ENCODE measurements at regions not wholly inside any gene's neighbourhood (a gene's known extent, or its start where the extent isn't known, plus 50 kb on each side); places are given as distances from the start of the nearest gene placed in this dataset.

DNA sequence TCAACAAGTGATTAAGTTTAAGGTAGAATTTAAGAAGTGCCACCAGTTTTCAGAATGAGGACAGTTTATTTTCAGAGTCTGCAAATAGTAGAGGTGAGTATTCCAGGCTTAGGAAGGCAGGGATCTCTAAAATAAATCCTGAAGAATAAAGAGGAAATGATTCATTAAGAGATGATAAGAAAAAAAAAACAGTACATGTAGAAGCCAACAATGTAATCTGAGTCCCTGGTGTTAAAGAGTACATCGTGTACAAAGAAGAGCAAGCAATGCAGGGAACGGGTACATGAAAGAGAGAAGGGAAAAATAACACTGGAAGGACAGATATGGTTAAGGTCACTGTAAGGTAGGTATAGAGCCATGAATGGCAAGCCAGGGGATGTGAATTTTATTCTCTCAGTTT is 95.2 kb upstream of the FOXG1 start:
- WGBS: 43% methylated on average over 2 of the region's 2 CpGs
- Histone ChIP-seq H3K4me1 (ENCODE audit: insufficient read depth) (no peaks in the 10 kb centered on the region), H3K36me3 (ENCODE audit: insufficient read depth) (no peaks in the 10 kb centered on the region), H3K4me3 (ENCODE audit: low read depth, low read length) (no peak overlapping the region), H3K27ac (ENCODE audit: low read depth) (no peak overlapping the region)
- DNase-seq (ENCODE audit: extremely low spot score): no peak

DNA sequence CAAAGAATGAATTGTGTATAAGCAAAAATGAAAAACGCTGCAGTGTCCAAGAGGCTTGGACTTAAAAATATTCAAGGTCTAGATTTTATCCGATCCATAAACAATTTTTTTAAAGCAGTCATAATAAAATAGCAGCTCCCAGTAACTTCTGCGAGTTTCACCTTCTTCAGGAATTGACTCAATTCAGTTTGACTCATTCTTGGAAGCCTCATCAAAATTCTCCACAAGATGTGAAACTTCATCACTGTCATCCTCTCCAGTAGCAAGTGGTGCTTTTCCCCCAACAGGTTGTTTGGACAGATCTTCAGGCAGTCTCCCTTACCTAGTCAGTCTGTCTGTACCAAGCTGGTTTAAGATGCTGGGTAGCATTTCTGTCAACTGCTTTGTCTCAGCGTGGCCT is 93.5 kb upstream of the FOXG1 start:
- Histone ChIP-seq H3K27ac (ENCODE audit: low read depth) (no peak overlapping the region), H3K4me1 (ENCODE audit: insufficient read depth) (no peaks in the 10 kb centered on the region), H3K4me3 (ENCODE audit: low read depth, low read length) (no peak overlapping the region), H3K36me3 (ENCODE audit: insufficient read depth) (no peaks in the 10 kb centered on the region)
- whole genome bisulfite sequencing: 77% methylated on average over 4 of the region's 4 CpGs
- no peak for DNase-seq (ENCODE audit: extremely low spot score)

DNA sequence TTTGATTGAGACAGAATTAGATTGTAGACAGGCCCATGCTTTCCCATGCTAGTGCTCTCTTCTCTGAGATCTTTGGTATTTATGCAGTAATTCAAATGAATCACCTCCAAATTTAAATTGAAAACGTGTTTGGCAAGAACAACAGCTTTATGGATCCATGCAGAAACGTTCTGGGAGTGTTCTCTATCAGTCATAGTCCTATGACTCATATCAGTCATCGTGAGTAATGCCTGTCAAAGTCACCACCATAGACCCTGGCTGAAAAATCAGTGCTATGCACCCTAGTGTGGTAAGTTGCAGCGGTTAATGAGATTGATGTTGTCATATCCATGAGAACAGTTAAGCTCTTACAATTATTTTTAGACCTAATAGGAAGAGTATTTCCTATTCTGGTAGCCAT is 90.1 kb upstream of the FOXG1 start:
- DNase-seq (ENCODE audit: extremely low spot score): no peak
- H3K4me3 ChIP-seq (ENCODE audit: low read depth, low read length): no peak overlapping the region
- H3K27ac ChIP-seq (ENCODE audit: low read depth): no peak overlapping the region
- whole genome bisulfite sequencing: 40% methylated on average over 4 of the region's 4 CpGs
- no peaks in the 10 kb centered on the region for H3K36me3 ChIP-seq (ENCODE audit: insufficient read depth)
- no peaks in the 10 kb centered on the region for H3K4me1 ChIP-seq (ENCODE audit: insufficient read depth)

DNA sequence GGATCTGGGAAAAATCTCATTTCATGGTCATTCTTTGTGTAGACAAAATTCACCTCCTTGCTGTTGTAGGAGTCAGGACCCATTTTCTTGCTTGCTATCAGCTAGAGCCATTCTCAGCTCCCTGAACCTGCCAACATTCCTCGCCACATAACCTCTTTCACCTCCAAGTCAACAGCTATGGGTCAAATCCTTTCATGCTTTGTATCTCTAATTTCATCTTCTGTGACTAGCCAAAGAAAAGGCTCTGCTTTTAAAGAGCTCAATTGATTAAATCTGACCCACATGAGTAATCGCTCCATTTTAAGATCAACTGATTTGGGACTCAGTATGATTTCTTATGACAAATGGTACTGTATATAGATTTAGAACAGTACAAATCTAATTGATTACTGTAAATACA is 89.2 kb upstream of the FOXG1 start:
- no peak for DNase-seq (ENCODE audit: extremely low spot score)
- no peak overlapping the region for H3K27ac ChIP-seq (ENCODE audit: low read depth)
- H3K4me3 ChIP-seq (ENCODE audit: low read depth, low read length): no peak overlapping the region
- no peaks in the 10 kb centered on the region for H3K4me1 ChIP-seq (ENCODE audit: insufficient read depth)
- no peaks in the 10 kb centered on the region for H3K36me3 ChIP-seq (ENCODE audit: insufficient read depth)
- 89% methylated on average over 2 of the region's 2 CpGs for WGBS

DNA sequence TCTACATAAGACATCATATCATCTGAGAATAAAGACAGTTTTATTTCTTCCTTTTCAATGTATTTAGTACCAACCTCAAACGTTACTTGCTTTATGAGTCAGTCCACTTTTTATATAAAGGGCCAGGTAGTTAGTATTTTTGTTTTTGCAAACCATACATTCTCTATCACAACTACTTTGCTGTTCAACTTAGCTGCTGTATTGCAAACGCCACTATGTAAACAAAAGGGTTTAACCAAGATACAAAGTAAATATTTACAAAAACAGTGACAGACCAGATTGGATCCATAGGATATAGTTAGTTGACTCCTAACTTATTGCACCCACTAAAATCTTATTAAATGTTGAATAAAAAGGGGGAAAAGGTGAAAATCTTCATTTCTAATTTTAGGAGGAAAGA is 87.7 kb upstream of the FOXG1 start:
- H3K36me3 ChIP-seq (ENCODE audit: insufficient read depth): no peaks in the 10 kb centered on the region
- no peak for DNase-seq (ENCODE audit: extremely low spot score)
- no peak overlapping the region for H3K27ac ChIP-seq (ENCODE audit: low read depth)
- no peak overlapping the region for H3K4me3 ChIP-seq (ENCODE audit: low read depth, low read length)
- 17% methylated on average over 2 of the region's 2 CpGs for WGBS
- H3K4me1 ChIP-seq (ENCODE audit: insufficient read depth): no peaks in the 10 kb centered on the region

DNA sequence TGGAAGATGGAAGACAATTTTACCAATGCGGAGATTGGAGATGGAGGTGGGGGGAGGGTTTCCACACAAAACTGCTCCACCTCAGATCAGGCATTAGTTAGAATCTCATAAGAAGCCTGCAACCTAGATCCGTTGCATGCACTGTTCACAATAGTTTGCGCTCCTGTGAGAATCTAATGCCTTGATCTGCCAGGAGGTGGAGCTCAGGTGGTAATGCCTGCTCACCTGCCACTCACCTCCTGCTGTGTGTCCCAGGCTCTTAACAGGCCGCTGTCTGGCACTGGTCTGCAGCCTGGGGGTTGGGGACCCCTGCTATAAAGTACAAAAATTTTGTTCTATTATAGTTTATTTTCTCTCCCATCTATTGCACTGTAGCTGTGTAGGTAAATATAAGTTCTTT is 84.9 kb upstream of the FOXG1 start:
- 67% methylated on average over 4 of the region's 4 CpGs for WGBS
- Histone ChIP-seq H3K4me3 (ENCODE audit: low read depth, low read length) (no peak overlapping the region), H3K4me1 (ENCODE audit: insufficient read depth) (no peaks in the 10 kb centered on the region), H3K27ac (ENCODE audit: low read depth) (no peak overlapping the region), H3K36me3 (ENCODE audit: insufficient read depth) (no peaks in the 10 kb centered on the region)
- no peak for DNase-seq (ENCODE audit: extremely low spot score)

GRCh38 chr14:28690029-28690692 is 76.4 kb upstream of the FOXG1 start:
- H3K4me1 ChIP-seq (ENCODE audit: insufficient read depth): no peaks in the 10 kb centered on the region
- H3K36me3 ChIP-seq (ENCODE audit: insufficient read depth): no peaks in the 10 kb centered on the region
- H3K4me3 ChIP-seq (ENCODE audit: low read depth, low read length): no peak overlapping the region
- H3K27ac ChIP-seq (ENCODE audit: low read depth): no peak overlapping the region
- no peak for DNase-seq (ENCODE audit: extremely low spot score)

- DNase-seq (ENCODE audit: extremely low spot score): no peak
- H3K4me3 ChIP-seq (ENCODE audit: low read depth, low read length): no peak overlapping the region
- H3K27ac ChIP-seq (ENCODE audit: low read depth): no peak overlapping the region
- no peaks in the 10 kb centered on the region for H3K4me1 ChIP-seq (ENCODE audit: insufficient read depth)
- no peaks in the 10 kb centered on the region for H3K36me3 ChIP-seq (ENCODE audit: insufficient read depth)
These were observed 71.5 kb upstream of the FOXG1 start for GRCh38 chr14:28695109-28695508.

DNA sequence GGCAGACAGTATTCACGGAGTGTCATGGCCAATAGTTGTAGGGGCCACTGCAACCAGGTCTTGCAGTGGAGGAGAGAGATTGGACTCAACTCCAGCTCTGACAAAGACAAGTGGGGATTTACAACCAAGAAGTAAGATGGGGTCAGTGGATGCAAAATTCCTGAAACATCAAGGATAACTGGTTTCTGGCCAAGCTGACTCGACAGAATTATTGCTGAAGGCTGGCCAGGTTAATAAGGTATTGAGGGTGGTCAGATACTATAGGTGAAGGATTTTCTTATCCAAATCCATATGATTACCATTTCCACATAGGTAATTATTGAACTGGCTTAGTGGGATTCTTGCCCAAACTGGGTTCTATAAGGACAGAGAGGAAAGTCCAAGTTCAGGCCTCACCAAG is 64.9 kb upstream of the FOXG1 start:
- Histone ChIP-seq H3K4me1 (ENCODE audit: insufficient read depth) (no peaks in the 10 kb centered on the region), H3K4me3 (ENCODE audit: low read depth, low read length) (no peak overlapping the region), H3K36me3 (ENCODE audit: insufficient read depth) (no peaks in the 10 kb centered on the region), H3K27ac (ENCODE audit: low read depth) (no peak overlapping the region)
- DNase-seq (ENCODE audit: extremely low spot score): no peak
- 81% methylated on average over 2 of the region's 2 CpGs for WGBS

DNA sequence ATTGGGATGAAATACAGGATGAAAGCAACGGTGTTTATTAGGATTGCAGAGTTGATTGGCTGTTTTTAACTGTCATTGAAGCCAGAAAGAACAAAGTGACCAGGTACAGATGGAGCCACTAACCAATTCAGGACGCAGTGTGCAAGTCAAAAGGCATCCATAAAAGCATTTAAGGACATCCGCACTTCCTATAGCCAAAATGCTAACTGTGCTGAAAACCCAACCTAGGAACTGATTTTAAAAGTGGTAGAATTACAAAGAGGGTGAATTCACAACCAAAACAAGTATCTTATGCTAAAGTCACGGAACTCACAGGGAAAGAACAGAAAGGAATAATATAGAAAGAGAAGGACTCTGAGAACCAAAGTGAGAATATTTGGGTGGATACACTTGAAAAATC is 63.1 kb upstream of the FOXG1 start:
- Histone ChIP-seq H3K4me3 (ENCODE audit: low read depth, low read length) (no peak overlapping the region), H3K36me3 (ENCODE audit: insufficient read depth) (no peaks in the 10 kb centered on the region), H3K4me1 (ENCODE audit: insufficient read depth) (no peaks in the 10 kb centered on the region), H3K27ac (ENCODE audit: low read depth) (no peak overlapping the region)
- WGBS: 77% methylated on average over 4 of the region's 4 CpGs
- no peak for DNase-seq (ENCODE audit: extremely low spot score)

- H3K27ac ChIP-seq (ENCODE audit: low read depth): no peak overlapping the region
- no peak overlapping the region for H3K4me3 ChIP-seq (ENCODE audit: low read depth, low read length)
- no peaks in the 10 kb centered on the region for H3K4me1 ChIP-seq (ENCODE audit: insufficient read depth)
- H3K36me3 ChIP-seq (ENCODE audit: insufficient read depth): no peaks in the 10 kb centered on the region
- no peak for DNase-seq (ENCODE audit: extremely low spot score)
These were observed 62.4 kb upstream of the FOXG1 start for GRCh38 chr14:28704153-28704552.

- no peak overlapping the region for H3K4me3 ChIP-seq (ENCODE audit: low read depth, low read length)
- no peaks in the 10 kb centered on the region for H3K4me1 ChIP-seq (ENCODE audit: insufficient read depth)
- DNase-seq (ENCODE audit: extremely low spot score): no peak
- no peaks in the 10 kb centered on the region for H3K36me3 ChIP-seq (ENCODE audit: insufficient read depth)
- H3K27ac ChIP-seq (ENCODE audit: low read depth): no peak overlapping the region
- WGBS: 75% methylated on average over 2 of the region's 2 CpGs
These were observed 58.8 kb upstream of the FOXG1 start for GRCh38 chr14:28707814-28708213.

- no peak for DNase-seq (ENCODE audit: extremely low spot score)
- Histone ChIP-seq H3K27ac (ENCODE audit: low read depth) (no peak overlapping the region), H3K4me1 (ENCODE audit: insufficient read depth) (no peaks in the 10 kb centered on the region), H3K36me3 (ENCODE audit: insufficient read depth) (no peaks in the 10 kb centered on the region), H3K4me3 (ENCODE audit: low read depth, low read length) (no peak overlapping the region)
- WGBS: 66% methylated on average over 2 of the region's 2 CpGs
These were observed 56.8 kb upstream of the FOXG1 start for GRCh38 chr14:28709571-28710305.

Data from urinary bladder (tissue), 3 donors.